ENCODE measurements at regions not wholly inside any gene's neighbourhood (a gene's known extent, or its start where the extent isn't known, plus 50 kb on each side); places are given as distances from the start of the nearest gene placed in this dataset.
A peak's percentile ranks its signal among the peaks of the same experiment; 100 is the strongest.

- H3K9me3 Mint-ChIP-seq: peaks cover 0 to 5% (median 3%) of the 10 kb centered on the region in 7 donors
- under 1% methylated on average over 72 of the region's 78 CpGs for WGBS (ENCODE audit: insufficient coverage)
- peak; percentile 74 for TF ChIP-seq CTCF (IDR thresholded peaks at IDR 0.05)
- H3K4me1 ChIP-seq (ENCODE audit: control insufficient read depth in 1 of 2, insufficient read depth in 2 of 2, low read length in 2 of 2): peaks cover 15 to 19% of the 10 kb centered on the region in 2 donors
- H3K4me3 Mint-ChIP-seq: peak overlapping the region; percentile 98
- peak overlapping the region; percentile 84 to 86 for H3K27ac ChIP-seq (ENCODE audit: low read depth in 1 of 2, low read length in 2 of 2)
- H3K27me3 Mint-ChIP-seq (ENCODE audit: low read depth in 3 of 3): no peaks in the 10 kb centered on the region
- H3K4me3 ChIP-seq (replicated peaks in 1 of 3; ENCODE audit: low read depth in 2 of 3, low read length in 3 of 3): peak overlapping the region; percentile 80 to 93 (median 84)
- H3K4me1 Mint-ChIP-seq: peaks cover 28% of the 10 kb centered on the region
- H3K27me3 ChIP-seq (ENCODE audit: control insufficient read depth in 2 of 2, insufficient read depth in 2 of 2, low read length in 2 of 2): no peaks in the 10 kb centered on the region
- peak; percentile 67 to 72 (median 71) for DNase-seq
- peak overlapping the region; percentile 91 for H2AFZ ChIP-seq (ENCODE audit: insufficient read depth, low read depth, low read length, poor library complexity, severe bottlenecking)
- peaks cover 37% of the 10 kb centered on the region for H3K79me2 ChIP-seq (ENCODE audit: insufficient read depth, low read length)
- intact Hi-C loops (cut with micrococcal nuclease): no loop called here
- H3K36me3 ChIP-seq (replicated peaks in 1 of 2; ENCODE audit: control insufficient read depth in 1 of 2, insufficient read depth in 2 of 2, low read length in 2 of 2): no peaks in the 10 kb centered on the region
- peak overlapping the region; percentile 86 for H3K4me2 ChIP-seq (replicated peaks; ENCODE audit: extremely low read depth, low read length, poor library complexity, severe bottlenecking)
- H3K36me3 Mint-ChIP-seq: no peaks in the 10 kb centered on the region
- H3K9me3 ChIP-seq (replicated peaks in 1 of 2; ENCODE audit: control insufficient read depth in 1 of 2, insufficient read depth in 1 of 2, low read length in 2 of 2): no peaks in the 10 kb centered on the region
- peak overlapping the region; percentile 88 for H3K9ac ChIP-seq (ENCODE audit: insufficient read depth, low read length, poor library complexity, severe bottlenecking)
- H4K20me1 ChIP-seq (ENCODE audit: insufficient read depth, low read length): no peaks in the 10 kb centered on the region
- H3K27ac Mint-ChIP-seq: peak overlapping the region; percentile 81 to 96 (median 92)
Measured at GRCh38 chr17:30600060-30600829, 123.0 kb downstream of the GOSR1 start.

- H3K27ac Mint-ChIP-seq: peak overlapping the region; percentile 53 to 96 (median 82)
- peak overlapping the region; percentile 91 for H2AFZ ChIP-seq (ENCODE audit: insufficient read depth, low read depth, low read length, poor library complexity, severe bottlenecking)
- peaks cover 23% of the 10 kb centered on the region for H3K4me1 Mint-ChIP-seq
- no peaks in the 10 kb centered on the region for H4K20me1 ChIP-seq (ENCODE audit: insufficient read depth, low read length)
- H3K36me3 Mint-ChIP-seq: no peaks in the 10 kb centered on the region
- peaks cover 0 to 9% (median 4%) of the 10 kb centered on the region in 7 donors for H3K9me3 Mint-ChIP-seq
- no peaks in the 10 kb centered on the region for H3K27me3 Mint-ChIP-seq (ENCODE audit: low read depth in 3 of 3)
- 47% methylated on average over 10 of the region's 13 CpGs for WGBS (ENCODE audit: insufficient coverage)
- H3K4me1 ChIP-seq (ENCODE audit: control insufficient read depth in 1 of 2, insufficient read depth in 2 of 2, low read length in 2 of 2): peaks cover 13 to 14% of the 10 kb centered on the region in 2 donors
- H3K79me2 ChIP-seq (ENCODE audit: insufficient read depth, low read length): peaks cover 30% of the 10 kb centered on the region
- H3K36me3 ChIP-seq (replicated peaks in 1 of 2; ENCODE audit: control insufficient read depth in 1 of 2, insufficient read depth in 2 of 2, low read length in 2 of 2): no peaks in the 10 kb centered on the region
- H3K4me3 Mint-ChIP-seq: peak overlapping the region; percentile 98
- peak overlapping the region; percentile 80 to 93 (median 84) for H3K4me3 ChIP-seq (replicated peaks in 1 of 3; ENCODE audit: low read depth in 2 of 3, low read length in 3 of 3)
- H3K9me3 ChIP-seq (replicated peaks in 1 of 2; ENCODE audit: control insufficient read depth in 1 of 2, insufficient read depth in 1 of 2, low read length in 2 of 2): no peaks in the 10 kb centered on the region
- intact Hi-C loops (cut with micrococcal nuclease): no loop called here
- H3K4me2 ChIP-seq (replicated peaks; ENCODE audit: extremely low read depth, low read length, poor library complexity, severe bottlenecking): peak overlapping the region; percentile 86
- no peaks in the 10 kb centered on the region for H3K27me3 ChIP-seq (ENCODE audit: control insufficient read depth in 2 of 2, insufficient read depth in 2 of 2, low read length in 2 of 2)
- H3K9ac ChIP-seq (ENCODE audit: insufficient read depth, low read length, poor library complexity, severe bottlenecking): peak overlapping the region; percentile 88
- peak overlapping the region; percentile 84 to 86 for H3K27ac ChIP-seq (ENCODE audit: low read depth in 1 of 2, low read length in 2 of 2)
- no peak for TF ChIP-seq CTCF (IDR thresholded peaks at IDR 0.05)
- DNase-seq: no peak
Measured at GRCh38 chr17:30599428-30600059, 122.3 kb downstream of the GOSR1 start.
